K562 (cell line): ENCODE measurements at regions not wholly inside any gene's neighbourhood (a gene's known extent, or its start where the extent isn't known, plus 50 kb on each side); places are given as distances from the start of the nearest gene placed in this dataset.
A peak's percentile ranks its signal among the peaks of the same experiment; 100 is the strongest.

Experiments
- ATAC-seq: fragments of 200-7000 bp; cut with Tn5 transposase; 3 replicates; pipeline ENCODE4 v1.9.1; 2020; ENCODE audit warnings: moderate library complexity
- BruUV-seq: library from RNA; stranded (reverse); fragments of 400-500 nt; replicated peaks from 2 replicates; lab custom pipeline; 2021; lab: Mats Ljungman, UMichigan
- CTCF ChIA-PET: fragments of 300-600 bp; formaldehyde crosslinking; extraction: SDS; loops from one replicate; lab custom pipeline; 2021; ENCODE audit warnings: low intra/inter-chr PET ratio; lab: Yijun Ruan, JAX
- POLR2A ChIA-PET: fragments of 300-600, 350-650 bp; sonication (Branson Sonifier 250); formaldehyde crosslinking; extraction: SDS; loops from one replicate; lab custom pipeline; 2021; ENCODE audit warnings: antibody characterized with exemption, inconsistent platforms; lab: Yijun Ruan, JAX
- DNase-seq, 4 experiments: peaks; one replicate each; pipeline versions ENCODE4 v3.0.0 to v3.0.0-alpha.2; 2011 to 2018; ENCODE audit warnings: low spot score in 3 of 4, mixed read lengths in 3 of 4; ENCODE audit errors: extremely low read depth in 1 of 4
- FAIRE-seq: peaks from 2 replicates; lab custom pipeline; 2011; peaks lifted over from hg19 to GRCh38; lab: Jason Lieb, UNC
- H2AFZ ChIP-seq: 2 replicates; pipeline ENCODE4 v1.6.0; 2011; ENCODE audit warnings: low read depth, low read length, control low read depth, inconsistent platforms
- H3K27ac ChIP-seq: fragments of 200-600 bp; 3 replicates; pipeline ENCODE4 v1.8.0; 2011; ENCODE audit warnings: low read depth, mild to moderate bottlenecking, control low read depth, inconsistent platforms, low read length, moderate library complexity, mixed read lengths; ENCODE audit errors: extremely low read depth
- H3K27me3 ChIP-seq, 2 experiments: fragments of 300-600 bp in 1 of 2; 2 replicates in 1 of 2; 3 replicates in 1 of 2; pipeline versions ENCODE4 v1.6.0 to v1.8.0; 2011; ENCODE audit warnings: inconsistent platforms in 2 of 2, low read length in 2 of 2, mild to moderate bottlenecking in 1 of 2, mixed read lengths in 1 of 2, moderate library complexity in 1 of 2; ENCODE audit not compliant: control insufficient read depth in 2 of 2, insufficient read depth in 2 of 2
- H3K36me3 ChIP-seq: fragments of 300-600 bp; 3 replicates; pipeline ENCODE4 v1.8.0; 2011; ENCODE audit warnings: mild to moderate bottlenecking, low read length, inconsistent platforms; ENCODE audit not compliant: control insufficient read depth, insufficient read depth
- H3K4me1 ChIP-seq, 2 experiments: fragments of 200-600 bp in 1 of 2; replicated peaks in 1 of 2; 2 replicates in 1 of 2; 3 replicates in 1 of 2; pipeline versions ENCODE4 v1.5.1 to v1.8.0; 2011; ENCODE audit warnings: inconsistent platforms in 2 of 2, low read length in 2 of 2, mild to moderate bottlenecking in 1 of 2, mixed read lengths in 1 of 2, moderate library complexity in 1 of 2; ENCODE audit not compliant: control insufficient read depth in 2 of 2, insufficient read depth in 2 of 2
- H3K4me2 ChIP-seq: 2 replicates; pipeline ENCODE4 v1.6.1; 2011; ENCODE audit warnings: low read length, control low read depth, inconsistent platforms, mixed read lengths; ENCODE audit not compliant: insufficient read depth
- H3K4me3 ChIP-seq: fragments of 200-600 bp; sonication (generic), shearing (Covaris generic); 2 replicates; pipeline ENCODE4 v1.5.1; 2016; ENCODE audit warnings: control low read depth, inconsistent platforms
- H3K79me2 ChIP-seq: fragments of 200-600 bp; 3 replicates; pipeline ENCODE4 v1.8.0; 2011; ENCODE audit warnings: low read length, inconsistent platforms; ENCODE audit not compliant: control insufficient read depth, insufficient read depth
- H3K9ac ChIP-seq, 2 experiments: 2 replicates each; pipeline versions ENCODE4 v1.6.0 to v1.6.1; 2011; ENCODE audit warnings: low read depth in 2 of 2, low read length in 2 of 2, control low read depth in 1 of 2, inconsistent platforms in 1 of 2, mild to moderate bottlenecking in 1 of 2, mixed read lengths in 1 of 2; ENCODE audit not compliant: insufficient read depth in 1 of 2
- H3K9me1 ChIP-seq: one replicate; pipeline ENCODE4 v1.6.0; 2011; ENCODE audit warnings: inconsistent platforms, mild to moderate bottlenecking, low read length, moderate library complexity; ENCODE audit not compliant: control insufficient read depth, insufficient read depth
- H3K9me3 ChIP-seq: replicated peaks from 2 replicates; pipeline ENCODE4 v1.5.1; 2011; ENCODE audit warnings: low read depth, low read length, inconsistent platforms; ENCODE audit not compliant: control insufficient read depth, insufficient read depth
- H4K20me1 ChIP-seq: replicated peaks from 2 replicates; pipeline ENCODE4 v1.6.1; 2011; ENCODE audit warnings: low read length, inconsistent platforms, mixed read lengths; ENCODE audit not compliant: control insufficient read depth, insufficient read depth
- HMG20A ChIP-seq: fragments of 450-650 bp; formaldehyde crosslinking; conservative IDR thresholded peaks from 2 replicates; pipeline ENCODE4 v1.4.0; 2020; ENCODE audit warnings: mild to moderate bottlenecking, mixed read lengths
- PHB2 ChIP-seq: fragments of 450-650 bp; IDR thresholded peaks from 2 replicates; pipeline ENCODE4 v1.6.1; 2017; ENCODE audit warnings: low read depth
- ZKSCAN1 ChIP-seq: fragments of 150-350 bp; IDR thresholded peaks from 2 replicates; pipeline ENCODE4 v1.6.1; 2016; ENCODE audit warnings: low read depth, low read length
- WGBS: fragments of 100-300 bp; shearing (Covaris generic); methylation state at CpG from one replicate; pipeline ENCODE4 v1.1.6; 2016; ENCODE audit warnings: low coverage, mixed read lengths; ENCODE audit not compliant: insufficient coverage; ENCODE audit errors: missing lambda C conversion rate; 5-methylcytosine and 5-hydroxymethylcytosine counted together
- in situ Hi-C: fragments of 300-500 bp; cut with MboI; formaldehyde crosslinking; loops from 4 replicates; pipeline ENCODE4 v1.15.0; 2018; ENCODE audit warnings: inconsistent platforms, mixed read lengths
- intact Hi-C: fragments of 100-400 bp; cut with micrococcal nuclease; formaldehyde crosslinking; loops from 2 replicates; pipeline ENCODE4 v1.14.2; 2022

DNA sequence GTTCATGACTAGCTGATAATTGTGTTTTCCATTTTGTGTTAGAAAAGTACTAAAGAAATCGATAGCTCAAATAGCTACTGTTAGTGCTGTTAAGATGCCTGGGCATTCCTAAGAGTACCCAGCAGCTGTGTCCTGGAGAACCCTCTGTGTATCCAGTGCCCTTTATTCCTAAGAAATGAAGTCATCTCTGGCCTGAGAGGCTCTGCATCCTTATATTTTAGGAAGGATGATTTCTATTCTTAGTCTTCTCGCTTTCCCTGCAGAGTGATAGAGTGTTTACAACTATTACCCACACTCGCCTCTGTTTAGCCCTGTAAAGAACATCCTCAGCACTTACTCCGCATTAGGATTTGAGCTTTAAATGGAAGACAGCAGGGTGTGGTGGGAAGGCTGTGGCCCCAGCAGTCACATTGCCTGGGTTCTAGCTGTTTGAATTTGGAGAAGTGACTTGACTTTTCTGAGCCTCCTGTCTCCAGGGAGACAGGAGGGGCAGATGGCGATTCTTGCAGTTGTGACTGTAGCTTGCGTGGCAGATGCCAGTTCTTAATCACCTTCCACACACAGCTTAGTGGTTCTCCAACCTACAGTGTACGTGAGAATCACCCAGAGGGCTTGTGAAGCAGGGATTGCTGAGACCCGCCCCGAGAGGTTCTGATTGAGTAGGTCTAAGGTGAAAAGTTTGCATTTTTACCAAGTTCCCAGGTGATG is 177.2 kb upstream of the PITX1 start:
- Histone ChIP-seq H3K36me3 (no peaks in the 10 kb centered on the region), H3K79me2 (no peaks in the 10 kb centered on the region), H3K27ac (no peak overlapping the region), H3K4me2 (no peak overlapping the region), H3K4me1 (peaks cover 4 to 13% of the 10 kb centered on the region in 2 experiments; a peak in 4 of 5 replicates), H3K9me1 (no peaks in the 10 kb centered on the region), H4K20me1 (0 out of 2 replicates have a peak, but pooled peaks cover 4% of the 10 kb centered on the region), H2AFZ (no peak overlapping the region), H3K4me3 (no peak overlapping the region), H3K9me3 (no peaks in the 10 kb centered on the region), H3K27me3 (peaks cover 0 to 13% of the 10 kb centered on the region in 2 experiments; a peak in 2 of 5 replicates), H3K9ac (no peak overlapping the region)
- no peak for DNase-seq
- POLR2A ChIA-PET = interaction anchor here (0.5 to 1.6 kb wide), 10 partner anchors 10 to 1142 kb away, joined by 3 to 6 read pairs (median 3); no protein-coding TSS in a partner anchor
- BruUV-seq = no TSS peak
- 35% methylated on average over 9 of the region's 9 CpGs for WGBS
- no peak for TF ChIP-seq HMG20A (CRISPR knock-in tag)
- in situ Hi-C loops = no loop called here
- intact Hi-C loops = no loop called here
- FAIRE-seq = no peak
- CTCF ChIA-PET = no interaction called here
- no peak for ATAC-seq

GRCh38 chr5:135210286-135211055 is 176.4 kb upstream of the PITX1 start:
- H3K4me2 ChIP-seq = no peak overlapping the region
- H3K4me3 ChIP-seq = no peak overlapping the region
- no peaks in the 10 kb centered on the region for H3K79me2 ChIP-seq
- no peak overlapping the region for H2AFZ ChIP-seq
- no peaks in the 10 kb centered on the region for H3K9me3 ChIP-seq
- DNase-seq (no peak), FAIRE-seq (no peak), ATAC-seq (no peak)
- in situ Hi-C loops (no loop called here), intact Hi-C loops (no loop called here)
- no peaks in the 10 kb centered on the region for H3K36me3 ChIP-seq
- BruUV-seq = no TSS peak
- ChIA-PET POLR2A (interaction anchor here (0.6 to 1.6 kb wide), 10 partner anchors 8 to 305 kb away, joined by 3 to 6 read pairs (median 3); partner anchors contain the start of gene PCBD2), CTCF (no interaction called here)
- peaks cover 0 to 13% of the 10 kb centered on the region in 2 experiments; a peak in 2 of 5 replicates for H3K27me3 ChIP-seq
- 41% methylated on average over 10 of the region's 10 CpGs for WGBS
- TF ChIP-seq PHB2 = no peak
- TF ChIP-seq ZKSCAN1 = peak; percentile 87
- H3K9me1 ChIP-seq = no peaks in the 10 kb centered on the region
- no peak overlapping the region for H3K9ac ChIP-seq
- H3K27ac ChIP-seq = no peak overlapping the region
- 0 out of 2 replicates have a peak, but pooled peaks cover 4% of the 10 kb centered on the region for H4K20me1 ChIP-seq
- H3K4me1 ChIP-seq = peaks cover 4 to 14% of the 10 kb centered on the region in 2 experiments; a peak in 4 of 5 replicates
